ENCODE measurements at regions not wholly inside any gene's neighbourhood (a gene's known extent, or its start where the extent isn't known, plus 50 kb on each side); places are given as distances from the start of the nearest gene placed in this dataset.

GRCh38 chr11:131235328-131236298, 134.8 kb upstream of the NTM start:
- no peak for DNase-seq (ENCODE audit: low read depth)

GRCh38 chr11:131240421-131240820, 130.0 kb upstream of the NTM start:
- no peak for DNase-seq (ENCODE audit: low read depth)

GRCh38 chr11:131242476-131243000, 127.9 kb upstream of the NTM start:
- no peak for DNase-seq (ENCODE audit: low read depth)

- DNase-seq (ENCODE audit: low read depth): no peak
Measured at GRCh38 chr11:131246156-131246555, 124.3 kb upstream of the NTM start.

GRCh38 chr11:131246663-131247062, 123.8 kb upstream of the NTM start:
- no peak for DNase-seq (ENCODE audit: low read depth)

- no peak for DNase-seq (ENCODE audit: low read depth)
Measured at GRCh38 chr11:131248588-131248987, 121.8 kb upstream of the NTM start.

GRCh38 chr11:131253142-131253655, 117.2 kb upstream of the NTM start:
- DNase-seq (ENCODE audit: low read depth): no peak

- no peak for DNase-seq (ENCODE audit: low read depth)
Measured at GRCh38 chr11:131253656-131254151, 116.7 kb upstream of the NTM start.

GRCh38 chr11:131254254-131254653, 116.2 kb upstream of the NTM start:
- DNase-seq (ENCODE audit: low read depth): no peak

- DNase-seq (ENCODE audit: low read depth): no peak
Measured at GRCh38 chr11:131274233-131274632, 96.2 kb upstream of the NTM start.

- DNase-seq (ENCODE audit: low read depth): no peak
Measured at GRCh38 chr11:131275580-131275979, 94.8 kb upstream of the NTM start.

- no peak for DNase-seq (ENCODE audit: low read depth)
Measured at GRCh38 chr11:131278472-131278871, 91.9 kb upstream of the NTM start.

- DNase-seq (ENCODE audit: low read depth): no peak
Measured at GRCh38 chr11:131279654-131280384, 90.6 kb upstream of the NTM start.

GRCh38 chr11:131281316-131281715, 89.1 kb upstream of the NTM start:
- DNase-seq (ENCODE audit: low read depth): no peak

- no peak for DNase-seq (ENCODE audit: low read depth)
Measured at GRCh38 chr11:131284041-131284440, 86.4 kb upstream of the NTM start.

- no peak for DNase-seq (ENCODE audit: low read depth)
Measured at GRCh38 chr11:131288521-131289091, 81.8 kb upstream of the NTM start.

- no peak for DNase-seq (ENCODE audit: low read depth)
Measured at GRCh38 chr11:131290185-131290584, 80.2 kb upstream of the NTM start.

- no peak for DNase-seq (ENCODE audit: low read depth)
Measured at GRCh38 chr11:131295986-131296385, 74.4 kb upstream of the NTM start.

- DNase-seq (ENCODE audit: low read depth): no peak
Measured at GRCh38 chr11:131297441-131297840, 73.0 kb upstream of the NTM start.

GRCh38 chr11:131299598-131300438, 70.6 kb upstream of the NTM start:
- DNase-seq (ENCODE audit: low read depth): no peak

GRCh38 chr11:131300439-131300717, 70.0 kb upstream of the NTM start:
- no peak for DNase-seq (ENCODE audit: low read depth)

All from activated T-cell treated with anti-CD3 and anti-CD28 coated beads for 24 hours (primary cell).